ENCODE measurements at regions not wholly inside any gene's neighbourhood (a gene's known extent, or its start where the extent isn't known, plus 50 kb on each side); places are given as distances from the start of the nearest gene placed in this dataset.

DNA sequence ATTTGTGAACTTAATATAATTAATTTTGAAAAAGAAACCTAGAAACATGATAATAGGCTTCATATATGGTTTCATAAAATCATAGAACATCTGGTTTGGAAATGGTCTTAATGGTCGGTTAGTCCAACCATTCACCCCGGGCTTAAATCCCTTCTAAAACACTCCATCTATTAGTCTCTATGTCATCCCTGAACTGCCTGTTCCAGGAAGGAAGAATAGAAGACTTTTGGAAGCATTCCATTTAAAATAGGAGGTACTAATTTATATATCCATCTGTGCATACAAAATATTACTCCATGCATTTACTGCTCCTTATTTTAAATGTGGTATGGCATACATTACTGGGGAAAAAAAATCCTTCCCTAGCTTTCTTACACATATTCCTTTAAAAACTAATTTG, 262.2 kb upstream of the DDX53 start (continued):
- TF ChIP-seq CREM (CRISPR knock-in tag; IDR thresholded peaks at IDR 0.05) (no peak), TEAD4 (CRISPR knock-in tag; IDR thresholded peaks at IDR 0.05) (no peak), ETV6 (CRISPR knock-in tag; IDR thresholded peaks at IDR 0.05) (no peak)

DNA sequence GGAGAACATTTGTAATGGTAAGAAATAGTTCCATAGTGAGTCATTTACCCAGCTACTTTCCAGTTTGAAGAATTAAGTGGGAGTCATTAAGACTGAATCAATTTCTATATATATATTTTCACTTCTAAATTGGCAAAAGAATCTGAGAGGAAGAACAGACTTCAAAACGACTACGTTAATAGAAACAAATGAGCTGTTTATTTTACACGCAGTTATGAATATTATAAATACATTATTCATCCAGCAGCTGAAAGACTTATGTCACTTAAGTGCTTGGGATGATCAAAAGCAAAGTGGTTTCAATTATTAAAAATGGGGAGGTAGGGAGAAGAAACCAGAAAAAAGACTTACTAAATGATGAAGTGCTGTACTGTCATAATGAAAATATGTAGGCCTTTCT, 260.5 kb upstream of the DDX53 start:
- Mint-ChIP-seq H3K27me3 (ENCODE audit: low read depth) (no peaks in the 10 kb centered on the region), H3K9me3 (no peaks in the 10 kb centered on the region), H3K4me1 (no peaks in the 10 kb centered on the region), H3K36me3 (no peaks in the 10 kb centered on the region), H3K4me3 (no peak overlapping the region), H3K27ac (no peak overlapping the region)
- no peak for ATAC-seq
- ChIA-PET CTCF (interaction anchor here (1.3 to 2.6 kb wide), 2 partner anchors 9 to 73 kb away, joined by 3 to 9 read pairs; no protein-coding TSS in a partner anchor), POLR2A (no interaction called here)
- no peak for DNase-seq (ENCODE audit: low spot score)
- TF ChIP-seq, protein P1, sequence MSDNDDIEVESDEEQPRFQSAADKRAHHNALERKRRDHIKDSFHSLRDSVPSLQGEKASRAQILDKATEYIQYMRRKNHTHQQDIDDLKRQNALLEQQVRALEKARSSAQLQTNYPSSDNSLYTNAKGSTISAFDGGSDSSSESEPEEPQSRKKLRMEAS (CRISPR knock-in tag; IDR thresholded peaks at IDR 0.05) = no peak
- TF ChIP-seq, protein P2, sequence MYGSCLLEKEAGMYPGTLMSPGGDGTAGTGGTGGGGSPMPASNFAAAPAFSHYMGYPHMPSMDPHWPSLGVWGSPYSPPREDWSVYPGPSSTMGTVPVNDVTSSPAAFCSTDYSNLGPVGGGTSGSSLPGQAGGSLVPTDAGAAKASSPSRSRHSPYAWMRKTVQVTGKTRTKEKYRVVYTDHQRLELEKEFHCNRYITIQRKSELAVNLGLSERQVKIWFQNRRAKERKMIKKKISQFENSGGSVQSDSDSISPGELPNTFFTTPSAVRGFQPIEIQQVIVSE (CRISPR knock-in tag; IDR thresholded peaks at IDR 0.05; ENCODE audit: borderline replicate concordance) = no peak
- TF ChIP-seq FOXP1 (CRISPR knock-in tag; IDR thresholded peaks at IDR 0.05; ENCODE audit: borderline replicate concordance) (no peak), JAZF1 (CRISPR knock-in tag; IDR thresholded peaks at IDR 0.05) (no peak), MXD4 (CRISPR knock-in tag; IDR thresholded peaks at IDR 0.05; ENCODE audit: borderline replicate concordance) (no peak), TEAD1 (CRISPR knock-in tag; IDR thresholded peaks at IDR 0.05) (no peak), KAT7 (CRISPR knock-in tag; IDR thresholded peaks at IDR 0.05; ENCODE audit: borderline replicate concordance) (no peak), PRRX2 (CRISPR knock-in tag; IDR thresholded peaks at IDR 0.05) (no peak), ZNF121 (CRISPR knock-in tag; IDR thresholded peaks at IDR 0.05) (no peak), NFATC4 (CRISPR knock-in tag; IDR thresholded peaks at IDR 0.05) (no peak), FOXK1 (CRISPR knock-in tag; IDR thresholded peaks at IDR 0.05) (no peak)
- TF ChIP-seq, protein P3, sequence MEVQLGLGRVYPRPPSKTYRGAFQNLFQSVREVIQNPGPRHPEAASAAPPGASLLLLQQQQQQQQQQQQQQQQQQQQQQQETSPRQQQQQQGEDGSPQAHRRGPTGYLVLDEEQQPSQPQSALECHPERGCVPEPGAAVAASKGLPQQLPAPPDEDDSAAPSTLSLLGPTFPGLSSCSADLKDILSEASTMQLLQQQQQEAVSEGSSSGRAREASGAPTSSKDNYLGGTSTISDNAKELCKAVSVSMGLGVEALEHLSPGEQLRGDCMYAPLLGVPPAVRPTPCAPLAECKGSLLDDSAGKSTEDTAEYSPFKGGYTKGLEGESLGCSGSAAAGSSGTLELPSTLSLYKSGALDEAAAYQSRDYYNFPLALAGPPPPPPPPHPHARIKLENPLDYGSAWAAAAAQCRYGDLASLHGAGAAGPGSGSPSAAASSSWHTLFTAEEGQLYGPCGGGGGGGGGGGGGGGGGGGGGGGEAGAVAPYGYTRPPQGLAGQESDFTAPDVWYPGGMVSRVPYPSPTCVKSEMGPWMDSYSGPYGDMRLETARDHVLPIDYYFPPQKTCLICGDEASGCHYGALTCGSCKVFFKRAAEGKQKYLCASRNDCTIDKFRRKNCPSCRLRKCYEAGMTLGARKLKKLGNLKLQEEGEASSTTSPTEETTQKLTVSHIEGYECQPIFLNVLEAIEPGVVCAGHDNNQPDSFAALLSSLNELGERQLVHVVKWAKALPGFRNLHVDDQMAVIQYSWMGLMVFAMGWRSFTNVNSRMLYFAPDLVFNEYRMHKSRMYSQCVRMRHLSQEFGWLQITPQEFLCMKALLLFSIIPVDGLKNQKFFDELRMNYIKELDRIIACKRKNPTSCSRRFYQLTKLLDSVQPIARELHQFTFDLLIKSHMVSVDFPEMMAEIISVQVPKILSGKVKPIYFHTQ (CRISPR knock-in tag; IDR thresholded peaks at IDR 0.05) = no peak
- TF ChIP-seq, protein P4, sequence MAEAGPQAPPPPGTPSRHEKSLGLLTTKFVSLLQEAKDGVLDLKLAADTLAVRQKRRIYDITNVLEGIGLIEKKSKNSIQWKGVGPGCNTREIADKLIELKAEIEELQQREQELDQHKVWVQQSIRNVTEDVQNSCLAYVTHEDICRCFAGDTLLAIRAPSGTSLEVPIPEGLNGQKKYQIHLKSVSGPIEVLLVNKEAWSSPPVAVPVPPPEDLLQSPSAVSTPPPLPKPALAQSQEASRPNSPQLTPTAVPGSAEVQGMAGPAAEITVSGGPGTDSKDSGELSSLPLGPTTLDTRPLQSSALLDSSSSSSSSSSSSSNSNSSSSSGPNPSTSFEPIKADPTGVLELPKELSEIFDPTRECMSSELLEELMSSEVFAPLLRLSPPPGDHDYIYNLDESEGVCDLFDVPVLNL (CRISPR knock-in tag; IDR thresholded peaks at IDR 0.05; ENCODE audit: borderline replicate concordance, low read depth) = no peak
- TF ChIP-seq, protein P5, sequence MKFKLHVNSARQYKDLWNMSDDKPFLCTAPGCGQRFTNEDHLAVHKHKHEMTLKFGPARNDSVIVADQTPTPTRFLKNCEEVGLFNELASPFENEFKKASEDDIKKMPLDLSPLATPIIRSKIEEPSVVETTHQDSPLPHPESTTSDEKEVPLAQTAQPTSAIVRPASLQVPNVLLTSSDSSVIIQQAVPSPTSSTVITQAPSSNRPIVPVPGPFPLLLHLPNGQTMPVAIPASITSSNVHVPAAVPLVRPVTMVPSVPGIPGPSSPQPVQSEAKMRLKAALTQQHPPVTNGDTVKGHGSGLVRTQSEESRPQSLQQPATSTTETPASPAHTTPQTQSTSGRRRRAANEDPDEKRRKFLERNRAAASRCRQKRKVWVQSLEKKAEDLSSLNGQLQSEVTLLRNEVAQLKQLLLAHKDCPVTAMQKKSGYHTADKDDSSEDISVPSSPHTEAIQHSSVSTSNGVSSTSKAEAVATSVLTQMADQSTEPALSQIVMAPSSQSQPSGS (CRISPR knock-in tag; IDR thresholded peaks at IDR 0.05; ENCODE audit: borderline replicate concordance, low read depth) = no peak
- TF ChIP-seq, protein P6, sequence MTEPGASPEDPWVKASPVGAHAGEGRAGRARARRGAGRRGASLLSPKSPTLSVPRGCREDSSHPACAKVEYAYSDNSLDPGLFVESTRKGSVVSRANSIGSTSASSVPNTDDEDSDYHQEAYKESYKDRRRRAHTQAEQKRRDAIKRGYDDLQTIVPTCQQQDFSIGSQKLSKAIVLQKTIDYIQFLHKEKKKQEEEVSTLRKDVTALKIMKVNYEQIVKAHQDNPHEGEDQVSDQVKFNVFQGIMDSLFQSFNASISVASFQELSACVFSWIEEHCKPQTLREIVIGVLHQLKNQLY (CRISPR knock-in tag; IDR thresholded peaks at IDR 0.05) = no peak
- TF ChIP-seq, protein P7, sequence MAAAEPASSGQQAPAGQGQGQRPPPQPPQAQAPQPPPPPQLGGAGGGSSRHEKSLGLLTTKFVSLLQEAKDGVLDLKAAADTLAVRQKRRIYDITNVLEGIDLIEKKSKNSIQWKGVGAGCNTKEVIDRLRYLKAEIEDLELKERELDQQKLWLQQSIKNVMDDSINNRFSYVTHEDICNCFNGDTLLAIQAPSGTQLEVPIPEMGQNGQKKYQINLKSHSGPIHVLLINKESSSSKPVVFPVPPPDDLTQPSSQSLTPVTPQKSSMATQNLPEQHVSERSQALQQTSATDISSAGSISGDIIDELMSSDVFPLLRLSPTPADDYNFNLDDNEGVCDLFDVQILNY (CRISPR knock-in tag; IDR thresholded peaks at IDR 0.05) = no peak

Data from WTC11 (cell line).